SK-N-MC (cell line): ENCODE measurements at regions not wholly inside any gene's neighbourhood (a gene's known extent, or its start where the extent isn't known, plus 50 kb on each side); places are given as distances from the start of the nearest gene placed in this dataset.

Experiments used
- EZH2 ChIP-seq: fragments of 200-600 bp; sonication (generic); IDR thresholded peaks from one replicate; pipeline ENCODE4 v1.6.1; 2017; ENCODE audit warnings: antibody characterized with exemption
- FOXP2 ChIP-seq: optimal IDR thresholded peaks from 2 replicates; pipeline ENCODE3; 2011; ENCODE audit warnings: mild to moderate bottlenecking, moderate library complexity; ENCODE audit not compliant: insufficient read depth; ENCODE audit errors: extremely low read length, control extremely low read depth
- POLR2AphosphoS5 ChIP-seq: IDR thresholded peaks from 2 replicates; pipeline ENCODE4 v1.6.1; 2012; ENCODE audit warnings: mild to moderate bottlenecking, low read depth, low read length, borderline replicate concordance

DNA sequence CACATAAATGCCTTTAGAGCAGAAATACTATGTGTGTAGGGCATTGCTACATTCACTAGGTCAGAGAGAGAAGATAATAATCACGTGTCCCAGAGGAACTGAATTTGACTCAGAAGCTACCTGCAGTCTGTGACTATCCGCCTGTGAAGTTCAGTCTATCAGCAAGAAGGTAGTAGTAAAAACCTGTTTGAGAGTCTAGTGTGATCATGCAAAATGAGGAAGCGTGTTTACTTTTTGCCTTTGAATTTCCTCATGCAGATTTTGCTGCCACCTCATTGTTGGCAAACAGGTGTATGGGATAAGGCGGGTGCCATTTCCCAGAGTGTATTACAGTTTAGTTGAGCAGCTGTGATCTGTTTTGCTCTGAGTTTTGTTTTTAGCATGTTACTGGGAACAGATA, 403.9 kb upstream of the FANCL start:
- TF ChIP-seq FOXP2 (no peak), POLR2AphosphoS5 (no peak), EZH2 (no peak)
